Frontal cortex (tissue), 3 donors: ENCODE measurements at regions not wholly inside any gene's neighbourhood (a gene's known extent, or its start where the extent isn't known, plus 50 kb on each side); places are given as distances from the start of the nearest gene placed in this dataset.

Experiments used
- DNase-seq, 2 donors: peaks; one replicate each; pipeline ENCODE4 v3.0.0; 2012; ENCODE audit warnings: low spot score in 2 of 2
- FAIRE-seq: peaks from 2 replicates; lab custom pipeline; 2012; peaks lifted over from hg19 to GRCh38; lab: Jason Lieb, UNC
- donor health status: control.
- donor health status: control.
- donor health status: control.

DNA sequence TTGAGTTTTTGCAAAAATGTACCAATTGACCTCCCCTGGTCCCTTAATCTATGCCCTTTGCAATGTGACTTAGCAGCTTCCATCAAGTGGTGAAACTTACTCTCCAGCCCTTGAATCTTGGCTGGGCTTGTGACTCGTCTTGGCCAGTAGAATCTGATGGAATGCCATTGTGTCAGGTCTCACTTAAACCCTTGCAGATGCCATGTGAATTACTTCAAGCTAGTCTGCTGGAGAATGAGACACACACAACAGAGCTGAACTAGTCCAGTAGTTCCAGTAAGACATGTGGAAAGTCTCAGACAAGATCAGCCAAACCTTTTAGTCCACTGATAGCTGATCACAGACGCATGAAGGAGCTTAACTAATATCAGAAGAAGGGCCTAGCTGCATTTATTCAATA lies 567.8 kb upstream of the CPEB2 start:
- DNase-seq (no peak), FAIRE-seq (no peak)

DNA sequence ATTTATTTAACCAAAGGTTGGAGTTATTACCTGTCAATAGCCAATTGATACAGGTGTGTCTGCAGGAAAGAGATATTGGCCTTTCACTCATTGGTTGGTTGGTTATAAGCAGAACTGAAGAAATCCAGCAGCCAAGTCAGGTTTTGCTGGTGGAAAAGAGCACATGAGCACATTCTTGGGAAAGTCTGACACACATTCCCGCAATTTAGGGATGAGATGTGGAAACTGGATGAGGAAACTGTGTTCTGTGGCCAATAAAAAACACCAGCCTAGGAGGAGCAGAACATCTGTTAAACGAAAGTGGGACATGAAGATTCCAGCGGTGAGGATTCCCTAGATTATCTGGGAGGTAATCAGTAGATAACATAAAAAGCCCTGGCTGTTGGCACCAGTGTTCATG lies 567.4 kb upstream of the CPEB2 start:
- FAIRE-seq: no peak
- no peak for DNase-seq

DNA sequence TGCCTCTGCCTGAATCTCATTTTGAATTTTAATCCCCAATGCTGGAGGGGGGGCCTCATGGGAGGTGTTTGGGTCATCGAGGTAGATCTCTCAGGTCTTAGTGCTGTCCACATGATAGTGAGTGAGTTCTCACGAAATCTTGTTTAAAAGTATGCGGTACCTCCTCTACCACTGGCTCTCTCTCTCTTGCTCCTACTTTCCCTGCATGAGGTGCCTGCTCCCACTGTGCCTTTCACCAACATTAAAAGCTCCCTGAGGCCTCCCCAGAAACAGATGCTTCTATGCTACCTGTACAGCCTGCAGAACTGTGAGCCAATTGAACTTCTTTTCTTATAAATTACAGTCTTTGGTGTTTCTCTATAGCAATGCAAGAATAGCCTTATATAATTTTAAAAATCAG lies 560.7 kb upstream of the CPEB2 start:
- DNase-seq (no peak), FAIRE-seq (no peak)

DNA sequence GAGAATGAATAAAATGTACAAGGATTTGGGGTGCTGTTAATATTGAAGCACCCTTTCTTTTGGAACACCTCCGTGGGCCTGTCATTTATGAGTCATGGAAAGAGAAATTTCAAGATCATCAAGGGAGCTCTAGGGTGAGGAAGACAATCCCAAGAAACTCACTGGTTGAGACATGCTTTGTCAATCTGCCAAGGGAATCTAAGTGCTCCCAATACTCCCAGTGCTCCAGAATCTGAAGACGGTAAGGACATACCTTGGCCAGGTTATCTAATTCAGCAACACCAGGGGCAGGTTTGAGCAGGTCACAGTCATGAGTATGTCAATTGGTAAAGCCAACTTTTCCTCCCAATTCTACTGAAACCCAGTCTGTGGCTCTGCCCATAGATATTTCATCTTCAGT lies 556.4 kb upstream of the CPEB2 start:
- no peak for FAIRE-seq

DNA sequence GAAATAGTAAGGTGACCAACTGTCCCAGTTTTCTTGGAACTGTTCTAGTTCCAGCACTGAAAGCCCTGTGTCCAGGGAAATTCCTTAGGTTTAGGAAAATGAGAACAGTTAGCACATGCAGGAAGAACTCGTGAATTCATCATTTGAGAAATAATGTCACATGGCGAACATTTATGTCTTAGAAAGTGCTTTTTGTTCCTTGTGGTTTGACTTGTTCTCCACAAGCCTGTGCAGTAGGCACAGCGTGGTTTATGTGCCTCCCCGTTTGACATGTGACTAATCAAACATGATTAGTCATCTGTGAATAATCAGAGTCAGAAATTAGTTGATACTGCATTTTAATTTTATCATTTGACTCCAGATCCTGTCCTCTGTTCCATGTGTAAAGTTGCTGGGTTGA lies 556.0 kb upstream of the CPEB2 start:
- FAIRE-seq (no peak), DNase-seq (no peak)

More for the DNA sequence above, 556.4 kb upstream of the CPEB2 start:
- no peak for DNase-seq

DNA sequence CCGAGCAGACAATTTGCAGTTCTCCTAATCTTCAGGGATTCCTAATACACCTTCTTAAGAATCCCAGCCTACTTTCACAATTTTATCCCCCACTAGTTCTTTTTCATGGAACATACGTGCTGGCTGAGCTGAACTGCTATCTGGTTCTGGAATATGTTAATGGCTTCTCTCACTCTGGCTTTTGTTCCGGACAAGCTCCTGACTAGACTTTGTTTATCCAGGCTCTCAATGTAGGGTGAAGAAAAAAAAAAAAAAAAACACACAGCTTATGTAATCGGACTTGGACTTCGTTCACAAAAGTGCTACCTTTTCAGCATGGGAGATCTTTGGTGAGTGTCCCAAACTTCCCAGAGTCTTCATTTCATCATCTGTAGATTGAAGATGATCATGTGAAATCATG lies 555.4 kb upstream of the CPEB2 start:
- no peak for FAIRE-seq
- DNase-seq: no peak

DNA sequence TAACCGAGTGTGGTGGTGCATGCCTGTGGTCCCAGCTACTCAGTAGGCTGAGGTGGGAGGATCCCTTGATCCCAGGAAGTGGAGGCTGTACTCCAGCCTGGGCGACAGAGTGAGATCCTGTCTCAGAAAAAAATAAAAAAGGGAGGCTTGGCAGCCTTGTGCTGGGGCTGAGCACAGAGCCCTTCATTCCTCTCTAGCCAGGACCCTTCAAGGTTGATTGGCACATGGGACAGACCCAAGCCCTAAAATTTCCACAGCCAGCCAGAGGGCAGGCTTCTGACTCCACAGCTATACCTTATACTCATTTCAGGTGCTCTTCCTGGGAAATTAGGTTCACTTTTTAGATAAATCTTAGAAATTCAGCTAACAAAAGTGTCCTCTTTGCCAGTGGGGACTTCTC lies 553.0 kb upstream of the CPEB2 start:
- DNase-seq: no peak
- FAIRE-seq: no peak

DNA sequence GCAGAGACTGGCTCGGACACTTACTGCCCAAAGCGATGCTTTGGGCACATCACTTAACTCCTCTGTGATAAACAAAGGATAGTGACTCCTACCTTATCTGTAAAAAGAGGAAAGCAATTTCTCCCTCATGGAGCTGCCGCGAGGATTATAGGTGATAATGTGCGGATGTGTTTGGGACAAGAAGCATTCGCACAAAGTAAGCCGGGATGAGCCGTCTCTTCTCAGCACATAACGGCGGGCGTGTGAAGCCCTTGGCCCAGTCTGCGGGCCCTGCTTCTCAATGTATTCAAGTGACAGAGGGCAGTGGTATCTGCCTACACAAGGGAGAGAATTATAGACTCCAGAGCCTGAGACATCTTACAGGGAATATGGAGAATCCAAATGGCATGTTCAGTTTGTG lies 550.3 kb upstream of the CPEB2 start:
- no peak for DNase-seq
- FAIRE-seq: no peak

DNA sequence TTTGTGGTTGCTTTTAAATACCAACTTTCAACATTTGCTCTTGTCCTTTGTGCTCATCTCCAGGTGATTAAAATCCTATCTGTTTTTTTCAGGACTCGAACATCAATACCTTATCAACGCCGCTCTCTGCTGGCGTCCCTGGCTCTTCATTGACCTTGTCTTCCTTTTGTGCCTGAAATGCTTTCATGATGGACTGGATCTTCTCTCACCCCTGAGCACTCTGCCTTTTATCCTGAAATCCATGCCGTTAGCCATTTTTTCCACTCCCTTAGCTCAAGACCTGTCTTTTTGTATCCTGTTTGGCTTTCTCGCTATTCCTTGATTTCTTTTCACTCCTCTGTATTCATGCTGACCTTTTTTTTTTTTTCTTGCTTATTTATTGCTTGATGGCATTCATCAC lies 549.5 kb upstream of the CPEB2 start:
- FAIRE-seq (no peak), DNase-seq (no peak)

DNA sequence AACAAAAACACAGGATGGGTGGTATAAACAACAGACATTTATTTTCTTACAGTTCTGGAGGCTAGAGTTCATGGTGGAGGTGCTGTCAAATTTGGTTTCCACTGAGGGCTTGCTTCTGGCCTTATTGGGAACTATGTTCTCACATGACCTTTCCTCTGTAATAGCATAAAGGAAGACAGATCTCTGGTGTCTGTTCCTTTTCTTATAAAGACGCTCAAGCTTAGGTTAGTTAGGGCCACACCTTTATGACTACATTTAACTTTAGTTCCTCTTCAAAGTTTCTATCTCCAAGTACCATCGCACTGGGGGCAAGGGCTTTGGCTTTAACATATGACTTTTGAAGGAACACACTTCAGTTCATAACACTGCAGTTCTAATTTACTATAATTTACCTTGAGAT lies 543.8 kb upstream of the CPEB2 start:
- DNase-seq: no peak
- FAIRE-seq: no peak

DNA sequence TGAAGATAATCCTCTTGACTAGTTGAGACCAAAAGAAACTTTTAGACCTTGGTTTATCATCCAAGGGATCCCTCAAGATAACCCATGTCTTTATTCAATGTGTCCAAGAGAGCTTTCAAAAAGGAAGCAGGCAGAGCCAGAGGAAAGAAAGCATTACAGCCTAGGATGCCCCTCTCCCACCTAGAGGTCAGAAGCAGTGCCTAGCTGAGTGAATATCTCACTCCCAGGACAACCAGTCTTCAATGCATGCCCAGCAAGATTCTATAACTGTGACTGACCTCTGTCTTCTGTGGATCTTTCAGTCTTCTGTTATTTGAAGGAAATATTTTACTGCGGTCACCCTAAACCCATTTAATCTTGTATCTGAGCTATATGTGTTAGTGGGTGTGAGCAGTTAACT lies 537.2 kb upstream of the CPEB2 start:
- FAIRE-seq: no peak
- DNase-seq: no peak

DNA sequence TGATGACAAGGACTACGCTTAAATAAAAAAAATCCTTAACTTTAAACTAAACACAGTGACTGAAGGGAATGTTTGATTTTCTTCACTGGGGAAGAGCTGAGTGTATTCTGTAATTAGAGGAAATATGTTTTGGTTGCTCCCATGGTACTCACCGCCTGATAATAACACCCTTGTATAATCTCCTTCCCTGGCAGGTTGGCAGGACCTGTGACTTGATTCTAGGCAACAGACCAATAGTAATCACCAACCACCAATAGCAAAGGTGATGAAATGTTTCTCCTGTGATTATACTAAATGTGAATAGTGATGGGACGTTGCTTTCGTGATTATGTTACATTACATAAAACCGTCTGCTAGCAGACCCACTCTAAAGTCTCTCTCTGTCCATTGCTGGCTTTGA lies 536.8 kb upstream of the CPEB2 start:
- FAIRE-seq (no peak), DNase-seq (no peak)

DNA sequence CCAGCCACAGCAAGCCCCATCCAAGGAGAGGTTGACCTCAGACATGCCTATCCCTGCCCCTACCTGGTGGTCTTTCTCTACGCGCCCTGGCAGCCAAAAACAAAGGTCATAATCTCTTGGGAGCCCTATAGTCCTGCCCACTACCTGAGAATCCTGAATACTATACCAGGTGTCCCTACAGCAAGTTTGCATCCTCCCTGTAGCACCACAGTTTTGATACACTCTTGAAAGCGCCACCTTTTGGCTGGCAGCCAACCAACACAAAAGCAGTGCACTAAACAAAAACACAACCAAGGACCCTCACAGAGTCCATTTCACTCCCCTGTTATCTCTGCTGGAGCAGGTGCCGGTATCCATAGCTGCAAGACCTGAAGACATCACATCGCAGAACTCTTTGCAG lies 523.8 kb upstream of the CPEB2 start:
- no peak for DNase-seq
- no peak for FAIRE-seq

DNA sequence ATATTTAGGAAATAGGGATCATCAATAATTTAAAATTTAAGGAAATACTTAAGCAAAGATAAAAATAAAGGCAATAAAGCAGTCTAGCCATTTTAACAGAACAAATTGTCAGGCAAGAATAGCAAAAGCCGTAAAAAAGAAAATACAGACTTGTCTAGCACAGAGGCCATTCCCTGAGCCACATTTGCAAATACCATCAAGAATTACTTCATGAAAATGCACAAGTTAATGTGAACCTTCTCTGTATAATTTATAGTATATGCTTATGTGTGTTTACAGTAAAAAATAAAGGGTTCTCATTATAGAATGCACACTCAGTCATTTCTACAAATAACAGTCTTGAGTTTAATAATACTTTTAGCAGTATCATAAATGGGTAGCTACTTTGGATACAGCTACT lies 505.9 kb upstream of the CPEB2 start:
- DNase-seq: no peak
- no peak for FAIRE-seq

DNA sequence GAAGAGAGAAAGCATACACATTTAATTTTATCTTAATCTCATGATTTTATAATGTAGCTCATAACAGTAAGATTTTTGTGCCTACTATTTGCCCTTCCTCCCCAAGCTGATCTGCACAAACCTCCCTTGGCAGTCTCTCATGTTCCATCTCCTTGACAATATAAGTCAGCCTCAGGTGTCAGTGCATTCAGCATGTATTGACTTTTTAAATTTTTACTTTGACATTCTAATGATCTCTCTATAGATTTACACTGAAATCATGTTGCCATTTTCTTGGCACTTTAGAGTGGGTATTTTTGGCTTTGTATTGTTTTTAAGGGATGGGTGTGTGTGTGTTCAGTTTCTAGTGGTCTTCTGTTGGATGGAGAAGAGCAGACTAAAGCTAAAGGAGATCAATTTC lies 505.3 kb upstream of the CPEB2 start:
- FAIRE-seq: no peak
- DNase-seq: no peak

DNA sequence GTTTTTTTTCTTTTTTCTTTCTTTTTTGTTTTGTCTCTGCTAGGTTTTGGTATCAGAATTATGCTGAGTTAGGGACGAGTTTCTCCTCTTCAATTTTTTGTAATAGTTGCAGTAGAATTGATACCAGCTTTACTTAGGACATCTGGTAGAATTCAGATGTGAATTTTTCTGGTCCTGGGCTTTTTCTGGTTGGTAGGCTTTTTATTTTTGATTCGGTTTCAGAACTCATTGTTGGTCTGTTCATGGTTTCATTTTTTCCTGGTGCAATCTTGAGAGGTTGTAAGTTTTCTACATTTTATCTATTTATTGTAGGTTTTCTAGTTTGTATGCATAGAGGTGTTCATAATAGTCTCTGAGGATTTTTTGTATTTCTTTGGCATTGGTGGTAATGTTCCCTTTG lies 498.1 kb upstream of the CPEB2 start:
- no peak for DNase-seq
- no peak for FAIRE-seq

DNA sequence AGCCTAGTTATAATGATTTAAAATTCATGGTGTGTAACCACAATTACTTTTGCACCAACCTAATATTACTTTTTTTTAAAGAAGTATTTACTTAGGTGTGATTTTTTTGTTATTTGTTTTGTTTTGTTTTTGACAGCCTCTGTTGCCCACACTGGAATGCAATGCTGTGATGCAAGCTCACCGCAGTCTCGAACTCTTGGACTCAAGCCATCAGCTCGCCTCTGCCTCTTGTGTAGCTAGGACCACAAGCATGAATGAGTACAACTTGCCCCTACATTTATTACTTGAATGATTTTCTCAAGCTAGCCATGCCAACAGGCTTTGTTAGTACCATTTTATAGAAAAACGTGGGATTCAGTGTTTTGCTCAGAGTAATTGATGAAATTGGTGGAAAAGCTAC lies 488.8 kb upstream of the CPEB2 start:
- FAIRE-seq (no peak), DNase-seq (no peak)

DNA sequence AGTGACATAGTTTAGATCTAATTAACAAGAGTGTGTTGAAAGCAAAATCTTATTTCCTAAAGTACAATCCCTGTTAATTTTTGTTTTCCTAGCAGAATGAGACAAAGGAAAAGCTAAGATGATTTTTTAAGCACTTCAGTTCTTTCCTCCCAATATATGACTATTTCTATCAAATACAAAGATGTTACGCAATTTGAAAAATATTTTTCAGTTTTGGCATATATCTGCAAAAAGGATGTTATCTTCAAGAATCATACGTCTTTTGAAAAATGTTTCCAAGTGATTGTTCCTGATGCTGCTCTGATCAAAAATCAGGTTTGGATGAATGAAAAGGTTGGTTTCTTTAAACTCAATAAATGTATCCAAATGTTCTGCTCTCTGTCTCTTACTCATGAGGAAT lies 486.7 kb upstream of the CPEB2 start:
- no peak for FAIRE-seq
- no peak for DNase-seq

DNA sequence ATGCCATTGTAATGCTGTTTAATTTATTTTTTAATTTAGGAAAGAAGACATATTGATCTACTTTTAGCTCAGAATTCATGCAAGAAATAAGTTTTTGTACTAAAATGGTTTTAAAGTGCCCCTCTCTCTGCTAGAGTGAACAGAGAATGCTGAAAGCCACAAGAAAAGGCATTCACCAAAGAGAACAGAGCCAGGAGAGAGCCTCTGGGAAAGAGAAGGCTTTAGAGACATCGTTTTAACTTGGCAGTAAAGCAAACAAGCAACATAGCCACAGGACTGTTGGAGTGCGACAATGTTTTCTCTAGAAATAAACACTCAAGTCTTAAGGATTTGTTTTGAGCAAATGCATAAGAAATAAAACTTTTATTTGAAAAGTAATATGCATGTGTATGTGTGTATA lies 484.1 kb upstream of the CPEB2 start:
- DNase-seq (no peak), FAIRE-seq (no peak)

DNA sequence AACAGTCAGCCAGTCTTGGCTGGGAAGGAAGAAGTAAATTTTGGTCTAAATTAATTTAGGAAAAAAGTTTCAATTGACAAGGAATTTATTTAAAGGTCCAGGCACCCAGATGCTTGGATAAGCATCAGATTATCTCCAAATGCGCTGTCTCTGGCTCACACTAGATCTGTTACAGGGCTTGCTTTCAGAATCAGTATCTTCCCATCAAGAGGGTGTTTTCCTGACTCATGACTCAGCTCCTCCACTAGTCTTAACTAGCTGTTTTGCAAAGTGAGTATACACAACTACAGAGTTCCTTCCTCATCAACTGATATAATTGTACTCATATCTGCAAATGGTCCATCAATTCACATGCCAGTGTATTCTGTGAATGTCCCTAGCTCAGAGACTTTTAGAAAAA lies 482.1 kb upstream of the CPEB2 start:
- DNase-seq (no peak), FAIRE-seq (no peak)

DNA sequence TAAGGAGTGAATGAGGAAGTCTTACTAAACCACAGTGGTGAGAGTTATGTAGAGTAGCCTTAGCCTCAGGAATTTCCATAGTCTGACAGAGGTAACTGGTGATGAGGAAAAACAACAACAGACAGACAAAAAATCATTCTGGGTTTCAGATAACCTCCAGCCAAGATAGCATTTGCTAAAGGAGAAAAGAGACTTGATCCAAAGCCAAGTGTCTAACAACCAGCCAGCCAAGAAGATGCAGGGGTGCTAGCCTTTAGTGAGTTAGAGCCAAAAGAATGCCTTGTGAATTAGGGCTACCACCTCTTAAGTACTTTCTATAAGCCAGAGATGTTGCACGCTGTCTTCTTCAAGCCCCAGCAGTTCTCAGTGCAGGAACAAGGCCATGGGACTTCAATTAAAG lies 478.0 kb upstream of the CPEB2 start:
- DNase-seq: no peak
- no peak for FAIRE-seq

DNA sequence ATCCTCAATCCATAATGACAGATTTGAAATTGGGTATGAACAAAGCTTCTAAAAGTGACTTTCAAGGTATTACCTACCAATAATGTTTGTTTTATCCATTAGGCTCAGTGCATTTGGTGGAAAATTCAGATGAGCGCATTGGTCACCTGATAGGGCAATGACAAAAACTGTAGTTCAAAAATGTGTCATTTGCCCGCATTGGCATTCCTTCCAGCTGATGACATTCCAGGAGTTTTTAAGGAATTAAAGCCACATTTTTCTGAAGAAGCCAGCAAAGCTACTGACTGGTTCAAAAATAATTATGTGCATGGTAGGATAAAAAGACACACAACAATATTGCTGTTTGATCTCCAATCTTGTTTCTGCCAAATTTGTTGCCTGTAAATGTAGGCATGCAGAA lies 473.4 kb upstream of the CPEB2 start:
- no peak for DNase-seq
- FAIRE-seq: no peak

DNA sequence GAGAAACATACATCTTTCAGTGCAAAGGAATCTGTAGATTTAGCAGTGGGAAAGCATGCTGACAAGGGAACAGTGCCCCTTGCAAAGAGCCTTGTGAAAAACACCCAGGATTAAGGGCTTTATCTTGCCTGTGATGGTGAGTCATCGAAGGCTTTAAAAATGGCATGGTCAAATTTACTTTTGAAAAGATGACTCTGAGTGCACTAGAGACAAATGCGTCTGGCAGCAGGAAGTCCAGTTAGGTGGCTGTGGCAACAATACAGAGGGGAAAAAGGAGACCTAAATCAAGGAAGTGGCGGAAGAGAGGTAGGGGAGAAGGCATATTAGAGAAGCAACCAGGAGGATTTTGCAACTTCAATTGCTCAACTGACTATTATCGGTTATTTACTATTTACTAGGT lies 472.6 kb upstream of the CPEB2 start:
- DNase-seq (no peak), FAIRE-seq (no peak)
